Fibroblast of mammary gland (primary cell): ENCODE measurements at regions not wholly inside any gene's neighbourhood (a gene's known extent, or its start where the extent isn't known, plus 50 kb on each side); places are given as distances from the start of the nearest gene placed in this dataset.
"Not testable (repeated sequence)": the region's sequence is repeated elsewhere in the genome, so short reads cannot be mapped to it uniquely, and the experiment has no call there.

Source experiments
- DNase-seq: peaks from one replicate; pipeline ENCODE4 v3.0.0-alpha.2; 2010; ENCODE audit warnings: low read depth
- H3K4me3 ChIP-seq: 2 replicates; pipeline ENCODE4 v1.5.1; 2011; ENCODE audit warnings: low read depth, mild to moderate bottlenecking, low read length, moderate library complexity; ENCODE audit not compliant: control insufficient read depth
- TF ChIP-seq, protein P1 (sequence below): conservative IDR thresholded peaks from 2 replicates; pipeline ENCODE4 v1.5.1; 2011; ENCODE audit warnings: low read depth, low read length, inconsistent platforms; ENCODE audit not compliant: control insufficient read depth, insufficient read depth

DNA sequence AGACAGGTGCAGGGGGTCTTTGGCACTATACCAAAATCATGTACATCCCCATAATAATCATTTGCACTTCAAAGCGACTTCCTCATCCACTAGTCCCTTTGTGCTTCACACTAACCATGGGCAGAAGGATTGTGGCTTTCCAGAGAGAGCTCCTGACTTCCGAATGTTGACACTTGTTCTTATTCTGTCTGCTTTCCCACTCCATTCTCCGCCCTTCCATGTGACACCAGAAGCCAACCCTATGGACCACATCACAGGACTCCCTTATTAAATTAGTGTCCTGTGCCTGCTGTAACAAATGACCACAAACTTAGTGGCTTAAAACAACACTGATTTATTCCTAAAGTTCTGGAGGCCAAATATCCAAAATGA, 91.6 kb downstream of the CMC2 start:
- no peak for DNase-seq
- TF ChIP-seq, protein P1, sequence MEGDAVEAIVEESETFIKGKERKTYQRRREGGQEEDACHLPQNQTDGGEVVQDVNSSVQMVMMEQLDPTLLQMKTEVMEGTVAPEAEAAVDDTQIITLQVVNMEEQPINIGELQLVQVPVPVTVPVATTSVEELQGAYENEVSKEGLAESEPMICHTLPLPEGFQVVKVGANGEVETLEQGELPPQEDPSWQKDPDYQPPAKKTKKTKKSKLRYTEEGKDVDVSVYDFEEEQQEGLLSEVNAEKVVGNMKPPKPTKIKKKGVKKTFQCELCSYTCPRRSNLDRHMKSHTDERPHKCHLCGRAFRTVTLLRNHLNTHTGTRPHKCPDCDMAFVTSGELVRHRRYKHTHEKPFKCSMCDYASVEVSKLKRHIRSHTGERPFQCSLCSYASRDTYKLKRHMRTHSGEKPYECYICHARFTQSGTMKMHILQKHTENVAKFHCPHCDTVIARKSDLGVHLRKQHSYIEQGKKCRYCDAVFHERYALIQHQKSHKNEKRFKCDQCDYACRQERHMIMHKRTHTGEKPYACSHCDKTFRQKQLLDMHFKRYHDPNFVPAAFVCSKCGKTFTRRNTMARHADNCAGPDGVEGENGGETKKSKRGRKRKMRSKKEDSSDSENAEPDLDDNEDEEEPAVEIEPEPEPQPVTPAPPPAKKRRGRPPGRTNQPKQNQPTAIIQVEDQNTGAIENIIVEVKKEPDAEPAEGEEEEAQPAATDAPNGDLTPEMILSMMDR = no peak
- H3K4me3 ChIP-seq = no peak overlapping the region

DNA sequence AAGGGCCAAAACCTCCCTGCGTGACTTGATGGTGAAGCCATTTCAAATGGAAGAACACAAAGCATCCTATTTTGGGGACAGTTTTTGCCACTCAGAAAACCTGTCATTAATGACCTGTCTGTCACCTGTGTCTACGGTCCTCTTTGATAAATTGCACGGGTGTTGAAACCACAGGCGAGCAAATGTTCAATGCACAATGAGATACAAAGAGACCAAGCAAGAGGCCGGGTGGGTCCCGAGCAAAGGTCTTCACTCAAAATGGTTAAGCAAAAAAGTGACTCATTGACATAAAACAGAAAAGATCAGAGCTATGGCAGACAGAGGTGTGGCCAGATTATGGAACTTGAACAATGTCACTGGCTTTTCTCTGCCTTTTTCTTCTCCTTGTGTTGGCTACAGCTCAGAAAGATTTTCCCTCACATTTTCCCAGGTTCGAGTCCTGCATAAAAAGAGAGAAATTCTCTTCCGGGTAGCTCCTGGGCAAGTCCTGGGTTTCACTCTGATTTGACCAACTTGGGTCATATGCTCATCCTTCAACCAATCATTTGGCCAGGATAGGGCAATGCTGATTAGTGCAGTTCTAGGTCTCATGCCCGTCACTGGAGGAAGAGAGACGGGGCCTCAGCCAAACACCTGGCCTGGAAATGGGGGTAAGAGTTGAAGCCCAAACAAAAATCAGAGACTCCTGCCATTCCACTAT, 92.2 kb downstream of the CMC2 start:
- DNase-seq = no peak
- TF ChIP-seq, protein P1 = no peak
- no peak overlapping the region for H3K4me3 ChIP-seq

DNA sequence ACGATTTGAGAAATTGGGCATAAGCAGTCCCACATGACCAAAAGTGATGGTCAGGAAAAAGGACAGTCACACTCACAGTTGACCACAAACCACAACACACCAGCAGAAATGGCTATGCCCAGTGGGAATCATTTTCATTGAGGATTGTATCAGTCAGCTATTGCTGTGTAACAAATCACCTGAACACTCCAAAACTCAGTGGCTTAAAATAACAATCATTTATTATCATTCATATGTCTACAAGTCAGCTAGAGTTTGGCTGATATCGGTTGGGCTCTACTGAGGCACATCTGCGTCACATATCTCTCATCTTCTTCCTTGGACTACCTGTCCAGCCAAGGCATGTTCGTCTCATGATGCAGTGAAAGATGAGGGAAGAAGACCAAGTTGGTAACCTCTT, 93.3 kb downstream of the CMC2 start:
- H3K4me3 ChIP-seq = no peak overlapping the region
- DNase-seq = no peak
- TF ChIP-seq, protein P1 = no peak

DNA sequence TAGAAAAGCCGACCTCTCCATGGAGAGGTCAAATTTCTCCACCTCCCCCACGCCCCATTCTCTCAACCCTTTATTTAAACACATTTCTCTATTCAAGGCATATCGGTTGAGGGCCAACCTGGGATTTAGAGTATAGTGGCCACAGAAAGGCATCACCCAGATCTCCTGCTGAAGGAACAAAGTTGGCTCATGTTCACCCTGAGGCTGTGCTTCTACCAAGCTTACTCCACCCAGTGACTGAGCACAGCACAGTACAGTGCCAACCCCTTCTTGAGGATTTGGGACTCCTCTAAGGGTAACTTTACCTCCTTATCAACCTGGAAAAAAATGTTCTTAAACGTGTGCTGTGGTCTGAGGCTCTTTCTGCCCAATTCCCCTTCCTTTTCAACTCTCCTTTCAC, 94.0 kb downstream of the CMC2 start:
- TF ChIP-seq, protein P1 = no peak
- no peak for DNase-seq
- H3K4me3 ChIP-seq = no peak overlapping the region

DNA sequence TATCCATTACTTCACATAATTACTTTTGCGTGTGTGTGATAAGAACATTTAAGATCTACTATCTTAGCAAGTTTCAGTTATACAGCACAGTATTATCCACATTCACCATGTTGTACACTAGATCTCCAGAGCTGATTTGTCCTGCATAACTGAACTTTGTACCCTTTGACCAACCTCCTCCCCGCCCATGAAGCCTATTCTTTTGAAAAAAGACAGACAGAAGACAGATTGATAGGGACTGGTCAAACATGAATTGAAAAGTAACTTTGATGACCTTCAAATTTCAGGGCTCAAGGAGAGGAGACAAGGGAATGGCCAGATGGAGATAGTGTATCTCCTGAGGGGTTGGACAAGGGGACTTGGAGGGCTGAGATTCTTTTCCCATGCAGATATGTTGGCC, 96.3 kb downstream of the CMC2 start:
- no peak overlapping the region for H3K4me3 ChIP-seq
- TF ChIP-seq, protein P1 = no peak
- no peak for DNase-seq

DNA sequence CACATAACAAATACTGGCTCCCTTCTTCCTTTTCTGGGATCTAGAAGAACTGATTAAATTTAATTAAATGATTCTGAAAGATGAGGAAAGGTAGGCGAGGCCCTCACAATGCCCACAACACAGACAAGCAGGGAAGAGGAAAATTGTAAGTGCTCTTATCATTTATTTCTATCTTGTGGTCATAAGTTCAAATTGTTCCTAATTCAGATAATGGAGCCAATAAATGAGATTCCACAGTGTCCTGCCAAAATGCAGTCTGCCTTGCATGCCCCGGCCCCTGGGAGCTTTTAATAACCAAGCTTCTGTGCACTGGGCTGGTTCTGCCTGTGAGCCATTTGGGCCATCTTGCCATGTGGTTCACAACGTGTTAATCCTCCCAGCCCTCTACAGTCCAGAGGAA, 97.0 kb downstream of the CMC2 start:
- no peak for DNase-seq
- no peak overlapping the region for H3K4me3 ChIP-seq
- TF ChIP-seq, protein P1 = no peak

DNA sequence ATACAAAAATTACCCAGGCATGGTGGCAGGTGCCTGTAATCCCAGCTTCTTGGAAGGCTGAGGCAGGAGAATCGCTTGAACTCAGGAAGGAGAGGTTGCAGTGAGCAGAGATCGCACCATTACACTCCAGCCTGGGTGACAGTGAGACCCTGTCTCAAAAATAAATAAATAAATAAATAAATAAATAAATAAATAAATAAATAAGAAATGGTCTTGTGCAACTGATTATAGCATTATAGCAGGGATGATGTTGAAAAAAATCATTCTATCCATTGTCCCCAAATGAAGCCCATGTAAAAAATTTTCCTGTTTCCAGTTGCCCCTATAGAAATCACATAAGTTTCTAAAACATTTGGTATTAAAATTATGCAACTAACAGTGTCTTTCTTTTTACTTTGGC, 100.5 kb downstream of the CMC2 start:
- DNase-seq, H3K4me3 ChIP-seq: not testable (repeated sequence)
